ENCODE measurements at regions not wholly inside any gene's neighbourhood (a gene's known extent, or its start where the extent isn't known, plus 50 kb on each side); places are given as distances from the start of the nearest gene placed in this dataset.

- TF ChIP-seq CTCF (IDR thresholded peaks at IDR 0.05) (no peak), POLR2A (IDR thresholded peaks at IDR 0.05) (no peak)
These were observed 128.3 kb upstream of the THBS2 start for GRCh38 chr6:169381988-169382387.
